NCI-H1930 (cell line): ENCODE measurements at regions not wholly inside any gene's neighbourhood (a gene's known extent, or its start where the extent isn't known, plus 50 kb on each side); places are given as distances from the start of the nearest gene placed in this dataset.

Experiments used
- DNase-seq, 2 experiments: peaks; one replicate each; lab custom pipeline; 2025; lab: John Stamatoyannopoulos, UW

DNA sequence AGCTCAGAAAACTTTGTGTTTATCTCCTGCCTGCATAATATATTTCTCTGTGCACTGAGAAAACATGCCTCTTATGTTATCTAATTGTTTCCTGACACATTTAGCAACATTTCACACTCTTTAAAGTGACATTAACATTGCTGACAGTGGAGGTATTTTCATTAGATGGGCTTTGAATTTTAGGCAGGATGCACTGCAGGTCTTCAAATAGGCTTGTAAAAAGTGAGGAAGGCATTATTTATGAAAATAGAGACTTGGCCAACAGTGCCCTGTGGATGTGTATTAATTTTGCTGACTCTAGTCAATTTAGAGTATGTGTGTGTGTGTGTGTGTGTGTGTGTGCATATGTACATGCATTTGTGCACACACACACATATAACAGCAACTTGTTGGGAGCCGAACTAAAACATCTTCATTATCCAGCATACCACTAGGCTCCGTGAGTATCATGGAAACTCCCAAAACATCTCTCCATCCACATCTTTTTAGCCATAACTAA is 429.5 kb upstream of the WWC1 start:
- DNase-seq, result no peak

DNA sequence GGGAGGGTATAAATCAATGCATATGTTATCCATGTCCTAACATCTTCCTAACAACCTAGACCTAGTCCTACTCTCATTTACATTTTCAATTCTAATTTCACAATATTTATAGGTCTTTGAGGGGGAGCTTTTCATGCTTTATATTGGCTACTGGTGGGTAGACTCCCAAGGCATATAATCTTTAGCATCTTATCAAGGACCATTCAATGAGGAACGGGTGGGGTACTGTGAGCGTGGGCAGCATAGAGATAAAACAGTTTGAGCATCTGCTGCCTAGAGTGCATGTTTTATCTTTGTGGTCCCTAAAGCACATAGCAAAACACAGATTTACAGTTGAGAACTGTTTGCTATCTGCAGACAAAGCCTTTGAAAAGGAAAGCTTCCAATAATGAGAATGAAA is 427.6 kb upstream of the WWC1 start:
- DNase-seq, result no peak

DNA sequence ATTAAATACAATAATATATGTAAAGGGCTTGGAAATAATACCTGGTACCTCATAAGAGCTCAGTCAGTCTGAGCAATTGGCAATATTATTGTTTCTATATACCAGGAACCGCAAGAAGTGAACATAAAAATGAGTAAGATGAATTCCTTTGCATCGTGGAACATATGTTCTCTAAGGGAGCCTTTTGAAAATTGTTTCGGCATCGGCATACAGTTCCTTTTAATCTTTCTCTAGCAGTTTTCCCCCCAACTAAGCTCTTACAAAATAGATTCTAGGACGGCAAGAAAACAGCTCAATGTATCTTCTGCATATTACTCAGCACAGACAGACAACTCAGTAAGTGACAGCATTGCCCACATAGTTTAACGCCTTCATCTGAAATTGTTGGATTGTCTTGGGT is 426.6 kb upstream of the WWC1 start:
- DNase-seq, result no peak

DNA sequence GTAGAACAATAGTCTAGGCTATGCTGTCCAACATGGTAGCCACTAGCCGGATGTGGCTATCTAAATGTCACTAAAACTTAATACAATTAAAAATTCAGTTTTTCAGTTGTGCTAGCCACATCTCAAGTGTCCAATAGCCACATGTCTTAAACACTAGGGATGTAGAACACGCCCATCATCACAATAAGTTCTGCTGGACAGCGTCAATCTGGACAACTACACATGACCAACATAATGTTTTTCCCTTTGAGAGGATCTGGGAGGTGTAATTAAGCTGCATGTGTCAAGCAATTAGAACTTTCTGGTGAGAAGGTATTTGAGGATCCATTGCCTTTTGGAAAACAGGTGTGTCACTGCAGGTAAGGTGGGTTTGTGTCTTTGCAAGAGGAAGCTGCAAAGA is 424.6 kb upstream of the WWC1 start:
- DNase-seq, result no peak

DNA sequence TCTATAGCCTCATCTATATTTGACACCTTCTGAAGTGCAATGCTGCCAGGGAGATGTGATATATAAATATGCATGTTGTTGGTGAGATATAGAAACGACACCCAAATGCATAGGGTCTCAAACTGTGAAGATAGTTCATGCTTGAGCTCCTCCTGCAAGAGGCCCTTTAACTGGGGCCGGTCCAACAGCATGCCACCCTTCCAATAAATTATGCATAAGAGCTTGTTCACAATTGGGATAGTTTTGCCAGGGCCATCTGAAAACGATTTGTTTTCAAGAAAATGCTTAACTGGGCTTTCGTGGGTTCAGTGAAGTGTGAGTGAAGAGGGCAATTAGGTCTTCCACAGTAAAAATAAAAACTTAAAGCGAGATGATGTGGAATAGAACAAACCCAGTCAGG is 424.2 kb upstream of the WWC1 start:
- DNase-seq, result no peak

DNA sequence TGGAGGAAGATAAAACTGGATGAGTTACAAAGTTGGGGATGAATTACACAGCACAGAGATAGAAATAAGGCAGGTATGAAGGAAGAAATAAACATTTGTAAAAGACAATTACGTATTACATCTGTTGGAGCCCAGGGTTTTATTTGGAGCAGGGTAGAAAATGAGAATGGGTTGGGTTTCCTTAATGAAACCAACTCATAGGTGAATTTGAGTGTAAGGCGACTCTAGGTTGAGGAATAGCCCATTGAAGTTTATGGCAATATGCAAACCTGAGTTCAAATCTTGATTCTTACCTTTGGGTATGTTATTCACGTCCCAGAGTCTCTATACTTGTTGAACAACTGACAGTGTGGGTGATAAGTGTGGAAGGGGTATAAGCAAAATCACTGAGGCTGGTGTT is 422.3 kb upstream of the WWC1 start:
- no peak for DNase-seq

DNA sequence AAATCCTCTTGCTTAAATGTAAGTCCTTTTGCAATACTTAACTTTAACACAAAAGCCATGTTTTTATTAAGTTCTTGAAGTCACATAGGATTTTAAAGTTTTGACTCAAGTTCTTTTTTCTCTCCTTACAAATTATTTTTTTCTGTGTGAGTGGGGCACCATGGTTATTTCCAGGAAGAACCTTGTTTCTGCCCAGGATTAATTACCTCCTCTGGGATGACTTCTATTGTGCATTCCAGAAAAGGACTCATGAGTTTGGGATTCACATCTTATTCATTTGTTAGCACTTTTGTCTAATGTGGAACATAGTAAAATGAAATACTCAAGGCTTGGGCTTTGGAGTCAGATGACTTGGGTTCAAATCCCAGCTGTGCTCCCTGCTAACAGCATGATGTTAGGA is 421.4 kb upstream of the WWC1 start:
- DNase-seq, result no peak

DNA sequence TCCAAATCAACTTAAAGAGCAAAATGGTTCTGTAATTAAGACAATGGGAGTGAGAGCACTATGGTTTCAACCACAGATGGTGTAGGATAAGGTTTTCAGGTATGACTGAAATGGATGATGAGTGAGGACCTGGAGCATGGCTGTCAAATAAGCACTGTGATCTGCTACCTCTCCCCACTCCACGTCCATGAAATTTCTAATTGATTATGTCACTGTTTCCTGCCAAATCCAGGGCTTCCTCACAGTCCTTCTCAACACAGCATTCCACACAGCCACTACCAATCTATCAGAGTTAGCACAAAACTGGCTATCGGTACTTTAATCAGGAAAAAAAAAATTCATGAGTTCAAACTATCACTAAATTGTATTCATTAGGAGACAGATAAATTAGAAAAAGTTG is 420.4 kb upstream of the WWC1 start:
- DNase-seq, result no peak

DNA sequence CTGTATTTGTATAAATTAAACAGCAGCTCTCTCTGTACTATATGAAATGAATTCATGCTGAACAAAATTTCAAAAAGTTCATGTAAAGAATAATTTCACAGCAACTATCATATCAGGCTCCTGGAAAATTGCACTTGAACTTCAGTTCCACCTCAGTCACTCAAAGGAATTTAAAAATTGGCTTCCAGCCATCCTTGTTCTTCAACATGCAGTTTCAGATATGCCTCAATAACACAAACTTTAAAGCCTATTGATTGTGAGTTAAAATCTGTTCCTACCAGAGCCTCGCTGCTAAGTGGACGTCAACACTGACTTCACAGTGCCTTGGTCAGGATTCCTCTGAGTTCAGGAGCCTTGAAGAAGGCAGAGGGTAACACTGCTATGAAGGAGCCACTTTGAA is 418.7 kb upstream of the WWC1 start:
- DNase-seq, result no peak

DNA sequence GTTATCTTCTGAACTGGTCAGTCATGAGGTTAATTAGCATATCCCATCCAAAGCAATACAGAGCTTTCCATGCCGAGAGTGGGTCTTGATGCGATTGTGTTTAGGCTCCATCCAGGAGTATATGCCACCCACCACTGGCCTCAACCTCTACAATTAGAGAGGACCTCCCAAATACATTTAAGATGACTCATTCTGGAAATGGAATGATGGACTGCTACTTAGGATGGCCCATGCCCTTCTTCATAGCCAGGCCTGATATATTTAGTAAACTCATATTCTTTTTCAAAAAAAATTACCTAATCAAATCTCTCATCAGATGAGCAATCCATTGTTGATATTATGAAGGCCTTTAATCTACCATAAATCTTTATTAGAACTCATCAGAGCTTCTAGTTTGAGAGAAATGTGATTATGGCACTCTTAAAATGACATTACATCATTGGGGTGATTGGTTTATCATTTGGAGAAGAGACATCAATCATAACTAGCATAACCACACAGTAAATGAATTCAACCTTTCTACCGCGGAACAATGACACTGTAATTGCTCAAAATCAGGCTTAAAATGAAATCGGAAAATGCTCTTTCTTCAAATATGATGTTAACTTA is 414.2 kb upstream of the WWC1 start:
- DNase-seq, result no peak

DNA sequence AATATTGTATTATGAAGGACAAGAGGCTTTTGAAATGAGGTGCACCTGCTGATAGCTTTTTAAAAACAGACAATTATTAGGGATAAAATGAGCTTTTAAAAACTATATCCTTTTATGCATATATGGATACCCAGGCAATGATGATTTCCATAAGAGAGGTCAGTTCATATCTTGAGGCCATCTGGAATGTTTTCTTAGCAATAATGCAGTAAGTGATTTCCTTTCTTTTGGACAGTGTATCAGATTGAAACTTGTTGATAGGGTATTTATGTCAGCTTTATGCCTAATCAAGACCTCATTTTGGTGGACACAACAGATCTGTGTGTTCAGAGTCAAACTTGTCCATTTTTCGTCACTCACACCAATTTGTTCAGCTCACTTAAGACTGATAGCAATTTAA is 413.5 kb upstream of the WWC1 start:
- no peak for DNase-seq

DNA sequence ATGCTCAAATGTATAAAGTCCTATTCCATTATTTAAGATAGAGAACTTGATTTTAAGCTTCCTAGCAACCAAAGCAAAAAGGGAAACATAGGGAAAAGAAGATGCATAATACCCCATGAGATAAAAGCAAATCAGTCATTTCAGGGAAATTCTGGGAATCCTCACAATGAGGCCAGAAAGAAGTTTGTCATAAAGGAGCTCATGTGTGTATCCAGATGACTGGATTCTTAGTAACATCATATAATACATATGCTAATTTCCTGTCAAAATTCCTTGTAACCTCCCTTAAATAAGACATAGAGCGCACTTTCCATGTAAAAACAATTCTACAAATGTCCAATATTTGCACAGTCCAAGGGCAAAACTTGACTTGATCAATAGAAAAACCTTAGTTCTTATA is 411.0 kb upstream of the WWC1 start:
- DNase-seq, result no peak

DNA sequence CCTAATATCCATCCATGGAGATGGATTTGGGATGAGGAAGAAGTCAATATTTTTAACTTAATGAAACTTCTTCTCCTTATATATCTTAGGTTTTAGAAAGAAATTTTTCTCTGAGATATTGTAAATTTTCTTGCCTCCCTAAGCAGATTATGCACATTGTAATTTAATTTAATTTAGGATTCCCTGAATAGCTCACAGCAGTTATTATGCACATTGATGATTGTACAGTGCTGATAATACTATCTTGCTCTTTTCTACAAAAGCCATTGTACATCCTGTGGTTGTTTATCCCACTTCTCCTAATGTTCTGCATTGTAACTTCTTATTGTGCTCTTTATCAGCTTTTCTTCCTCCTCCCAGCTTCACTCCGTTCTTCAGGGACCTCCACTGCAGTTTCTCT is 410.4 kb upstream of the WWC1 start:
- no peak for DNase-seq

DNA sequence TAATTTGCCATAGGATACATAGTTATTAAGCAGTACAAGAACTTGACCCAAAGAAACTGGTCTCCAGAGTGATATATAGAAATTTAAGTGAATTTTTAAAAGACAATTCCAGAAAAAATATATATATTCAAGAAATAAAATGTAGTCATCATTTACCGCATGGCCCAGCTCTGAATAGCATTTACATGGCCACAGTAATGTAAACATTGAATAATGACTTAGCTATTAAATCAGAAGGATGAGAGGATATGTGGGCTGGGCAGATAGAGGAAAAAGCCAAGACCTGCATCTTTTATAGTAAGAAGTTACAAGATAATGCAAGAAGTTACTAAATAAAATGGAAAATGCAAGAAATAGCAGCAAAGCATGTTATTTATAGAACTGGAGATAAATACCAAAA is 405.2 kb upstream of the WWC1 start:
- no peak for DNase-seq

DNA sequence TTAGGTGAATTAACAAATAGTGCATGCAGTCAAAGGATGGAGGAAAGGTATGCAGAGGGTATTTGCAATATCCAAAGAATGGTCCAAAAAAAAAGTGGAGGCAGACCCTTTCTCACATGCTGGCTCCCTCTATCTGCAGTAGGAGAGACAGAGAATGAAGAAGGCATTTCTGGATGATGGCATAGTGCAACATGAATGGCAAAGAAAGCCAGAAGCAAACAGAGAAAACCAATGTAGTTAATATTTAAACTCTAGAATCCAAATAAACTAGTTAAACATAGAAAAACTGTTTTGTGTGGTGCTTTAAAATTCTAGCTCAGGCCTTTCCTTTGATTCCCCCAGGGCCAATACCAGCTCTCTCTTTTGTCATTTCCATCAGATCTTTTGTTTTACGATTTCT is 403.1 kb upstream of the WWC1 start:
- no peak for DNase-seq

DNA sequence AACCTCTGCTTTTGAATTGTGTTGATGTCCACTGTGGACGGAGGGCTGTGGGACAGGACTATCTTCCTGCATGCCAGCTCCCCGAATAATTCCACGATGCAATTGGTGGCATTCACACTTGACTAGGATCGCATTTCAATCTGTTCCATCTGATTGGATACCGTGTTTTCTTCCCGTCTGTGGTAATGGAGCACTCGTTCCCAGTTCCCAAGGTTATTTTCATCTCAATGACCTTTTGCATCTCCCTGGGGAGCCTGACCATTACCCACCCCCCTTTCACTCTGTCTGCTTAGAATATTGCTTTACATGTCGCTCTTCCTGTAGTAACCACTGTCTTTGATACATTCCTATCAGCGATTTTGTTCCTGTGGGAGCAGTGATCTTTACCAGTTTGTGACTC is 402.2 kb upstream of the WWC1 start:
- no peak for DNase-seq

DNA sequence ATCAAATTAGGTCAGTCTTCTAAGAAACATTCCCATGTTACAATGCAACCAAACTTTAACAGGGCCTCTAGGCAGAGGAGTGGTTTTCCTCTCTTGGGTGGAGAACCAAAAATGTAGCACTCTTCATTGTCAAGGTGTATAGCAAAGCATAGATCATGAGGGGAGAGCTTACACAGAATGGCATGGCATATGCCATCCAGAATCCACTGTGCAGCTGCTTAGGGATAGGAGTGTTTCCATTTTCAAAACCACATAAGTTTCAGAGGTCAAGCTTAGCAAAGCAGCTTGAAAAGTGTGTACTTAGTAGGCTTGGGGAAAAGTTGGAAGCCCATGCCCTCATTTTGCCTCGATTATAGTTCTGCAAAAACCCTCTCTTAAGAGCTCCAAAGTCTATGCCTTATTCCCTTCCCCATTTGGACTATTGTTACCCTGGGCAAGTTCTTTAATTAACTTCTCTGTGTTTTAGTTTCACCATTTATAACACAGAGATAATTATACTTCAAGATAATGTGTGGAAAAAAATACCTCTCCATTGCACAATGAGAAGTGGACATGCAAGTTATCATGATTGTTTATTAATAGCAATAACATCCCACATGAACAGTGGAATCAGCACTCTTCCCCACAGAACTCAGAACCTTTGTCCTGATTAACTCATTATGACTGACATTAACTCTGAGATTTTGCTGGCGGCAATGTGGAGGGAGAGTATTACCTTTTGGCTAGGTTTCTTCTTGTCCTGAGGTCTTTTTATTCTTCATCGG is 398.9 kb upstream of the WWC1 start:
- DNase-seq, result no peak

DNA sequence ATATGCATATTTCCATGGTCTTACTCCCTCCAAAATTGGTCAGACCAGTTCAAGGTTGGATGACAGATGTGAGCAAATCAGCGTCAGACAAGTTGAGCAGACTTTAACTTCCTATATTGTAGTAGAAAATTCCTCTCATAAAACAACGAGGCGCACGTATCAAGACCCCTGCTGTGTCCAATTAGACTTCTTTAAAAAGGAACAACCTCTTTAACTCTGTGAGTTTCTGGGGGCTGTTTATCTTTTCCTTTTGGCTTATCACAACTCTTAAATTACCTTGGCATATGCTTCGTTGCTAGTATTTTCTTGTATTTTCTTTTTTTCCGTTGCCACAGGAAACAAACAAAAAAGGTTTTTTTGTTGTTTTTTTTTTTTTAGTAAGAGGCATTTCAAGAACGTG is 398.2 kb upstream of the WWC1 start:
- no peak for DNase-seq

DNA sequence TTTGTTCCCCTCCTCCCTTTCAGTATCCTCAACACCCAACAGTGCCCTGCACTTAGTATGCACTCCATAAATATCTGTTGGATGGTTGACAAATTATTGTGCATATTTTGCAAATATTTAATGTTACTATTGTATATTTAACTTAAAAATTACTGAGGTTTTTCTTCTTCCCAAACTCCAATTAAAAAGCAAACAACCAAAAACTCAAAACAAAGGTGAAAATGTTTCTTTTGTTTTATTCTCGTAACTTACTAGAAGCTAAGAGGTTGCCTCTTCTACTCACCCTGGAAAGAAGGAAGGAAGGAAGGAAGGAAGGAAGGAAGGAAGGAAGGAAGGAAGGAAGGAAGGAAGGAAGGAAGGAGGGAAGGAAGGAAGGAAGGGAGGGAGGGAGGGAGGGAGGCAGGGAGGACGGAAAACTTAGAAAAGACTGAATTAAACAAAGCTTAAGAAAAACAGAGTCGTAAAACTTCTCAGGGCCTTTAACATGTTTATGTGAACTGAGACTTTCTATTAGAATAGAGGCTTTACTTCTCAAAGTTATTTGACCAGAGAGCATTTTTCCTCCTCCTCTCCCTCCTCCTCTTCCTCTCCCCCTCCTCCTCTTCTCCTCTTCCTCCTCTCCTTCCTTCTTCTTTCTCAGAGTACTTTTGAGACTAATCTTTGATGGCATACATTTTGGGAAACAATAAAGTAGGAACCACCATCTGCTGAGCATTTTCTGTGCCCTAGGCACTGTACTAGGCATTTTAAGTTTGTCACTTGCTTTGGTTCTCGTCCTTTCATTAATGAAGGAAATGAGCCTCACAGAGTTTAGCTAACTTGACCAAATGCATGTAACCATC is 396.6 kb upstream of the WWC1 start:
- DNase-seq, result no peak

DNA sequence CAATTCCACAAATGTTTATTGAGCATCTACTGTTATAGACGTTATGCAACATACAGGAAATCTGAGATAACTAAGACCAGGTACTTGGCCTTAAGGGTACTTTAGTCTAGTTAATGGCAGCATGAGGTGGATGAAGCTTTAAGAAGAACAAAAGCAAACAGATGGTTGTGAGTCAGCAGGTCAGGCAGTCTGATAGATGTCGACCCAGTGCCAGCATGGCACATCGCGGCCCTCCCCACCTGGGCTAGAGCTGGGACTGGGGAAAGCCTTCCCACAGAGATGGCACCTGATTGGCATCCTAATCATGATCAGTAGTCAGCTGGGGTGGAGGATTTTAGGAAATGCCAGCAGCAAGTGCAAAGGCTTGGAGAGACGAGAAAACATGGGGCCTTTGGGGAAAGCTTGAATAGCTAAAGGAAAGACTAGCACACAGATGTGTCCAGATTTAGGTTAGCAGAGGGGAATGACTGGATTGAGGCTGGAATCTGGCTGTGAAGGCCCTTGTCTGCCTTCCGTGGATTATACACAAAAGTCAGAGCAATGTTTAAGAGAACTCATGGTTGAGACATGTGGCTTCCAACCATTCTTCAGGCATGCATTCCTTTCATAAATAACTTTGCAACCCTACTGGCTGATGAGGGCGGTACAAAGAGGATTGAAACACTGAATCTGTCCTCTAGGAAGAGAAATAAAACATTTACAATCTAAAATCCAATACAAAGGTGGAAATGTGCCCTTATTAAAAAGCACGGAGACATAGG is 395.4 kb upstream of the WWC1 start:
- no peak for DNase-seq

DNA sequence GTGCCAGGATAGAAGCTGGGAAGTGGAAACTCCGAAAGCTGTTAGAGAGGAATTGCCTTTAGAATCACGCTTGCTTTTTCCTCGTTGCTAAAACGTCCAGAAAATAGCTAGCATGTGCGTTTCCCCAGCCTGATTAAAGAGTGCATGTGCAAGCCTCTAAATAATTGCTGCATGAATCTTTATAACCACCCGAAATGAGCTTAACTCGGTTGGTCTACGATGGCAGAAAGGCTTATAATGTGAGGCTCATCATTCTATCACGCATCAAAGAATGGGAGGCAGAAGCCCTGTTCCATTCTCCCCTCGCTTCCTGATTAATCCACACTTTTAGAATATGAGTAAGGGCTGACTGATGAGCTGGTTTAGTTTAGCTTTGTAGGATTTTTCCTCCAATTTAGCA is 394.6 kb upstream of the WWC1 start:
- DNase-seq, result no peak

DNA sequence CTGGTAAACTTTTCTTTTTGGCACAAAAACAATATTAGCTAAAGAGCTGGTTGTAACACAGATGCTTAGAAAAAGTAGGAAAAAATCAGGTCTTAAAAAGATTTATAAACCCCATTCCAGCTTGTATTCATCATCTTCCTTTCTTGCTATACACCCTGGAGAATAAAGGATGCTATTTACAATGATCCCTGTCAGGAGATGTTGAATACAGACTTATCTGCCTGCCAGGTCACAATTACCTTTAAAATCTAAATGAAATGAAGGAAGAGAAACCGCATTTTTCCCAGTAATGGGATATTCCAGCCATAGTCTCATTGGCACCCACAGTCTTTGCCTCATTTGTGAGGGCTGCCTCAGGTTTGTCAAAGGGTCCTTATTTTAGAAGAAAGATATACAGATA is 394.1 kb upstream of the WWC1 start:
- DNase-seq, result no peak
